ENCODE measurements at regions not wholly inside any gene's neighbourhood (a gene's known extent, or its start where the extent isn't known, plus 50 kb on each side); places are given as distances from the start of the nearest gene placed in this dataset.

DNA sequence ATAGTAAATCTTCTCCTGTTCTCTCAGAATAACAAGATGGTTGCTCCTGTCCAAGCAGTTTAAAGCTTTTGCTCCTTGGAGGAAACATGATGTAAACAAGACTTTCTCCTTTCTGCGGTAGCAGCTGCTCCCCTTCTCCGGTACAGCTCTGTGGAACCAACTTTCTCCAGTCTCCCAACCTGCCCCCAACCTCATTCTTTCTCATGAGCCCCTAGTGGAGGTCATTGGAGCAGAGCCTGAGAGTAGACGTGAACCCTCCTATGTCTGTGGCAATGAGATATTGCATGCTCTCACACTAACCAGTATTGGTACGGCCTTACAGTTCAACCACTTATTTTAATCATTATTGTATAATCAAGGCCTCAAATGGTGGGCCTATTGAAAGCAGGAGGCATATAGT is 483.8 kb upstream of the CDH10 start:
- H4K20me1 ChIP-seq (ENCODE audit: insufficient read depth, low read depth, low read length) = no peaks in the 10 kb centered on the region
- H3K9ac ChIP-seq (ENCODE audit: low read length) = no peak overlapping the region
- no peaks in the 10 kb centered on the region for H3K9me3 ChIP-seq (ENCODE audit: low read length)
- no peaks in the 10 kb centered on the region for H3K9me2 ChIP-seq (replicated peaks; ENCODE audit: insufficient read depth, low read length)
- H3K4me1 ChIP-seq (ENCODE audit: low read length) = no peaks in the 10 kb centered on the region
- no peaks in the 10 kb centered on the region for H3K36me3 ChIP-seq (ENCODE audit: insufficient read depth, low read length)
- H3K79me2 ChIP-seq (ENCODE audit: low read length) = no peaks in the 10 kb centered on the region
- H3K4me3 ChIP-seq (ENCODE audit: low read length) = no peak overlapping the region
- H3K27ac ChIP-seq (ENCODE audit: low read length) = no peak overlapping the region
- H3K4me2 ChIP-seq (ENCODE audit: low read depth, low read length, poor library complexity, severe bottlenecking) = no peak overlapping the region
- no peaks in the 10 kb centered on the region for H3K27me3 ChIP-seq (ENCODE audit: low read length)
- no peak overlapping the region for H2AFZ ChIP-seq (ENCODE audit: low read length)
- DNase-seq = no peak

DNA sequence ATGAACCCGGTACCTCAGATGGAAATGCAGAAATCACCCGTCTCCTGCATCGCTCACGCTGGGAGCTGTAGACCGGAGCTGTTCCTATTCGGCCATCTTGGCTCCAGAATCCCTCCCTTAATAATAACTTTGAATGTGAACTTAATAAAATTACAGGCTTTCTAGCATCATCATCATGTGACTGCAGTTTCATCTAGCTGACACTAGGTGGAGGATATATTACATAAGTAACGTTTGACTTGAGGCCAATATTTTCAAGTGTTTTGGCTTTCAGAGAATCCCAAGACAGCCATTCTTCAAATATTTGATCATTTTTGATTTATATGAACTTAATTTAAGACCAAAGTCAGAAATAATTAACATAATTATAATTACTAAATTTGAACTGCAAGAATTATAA is 474.9 kb upstream of the CDH10 start:
- H3K27me3 ChIP-seq (ENCODE audit: low read length) = no peaks in the 10 kb centered on the region
- H3K9me2 ChIP-seq (replicated peaks; ENCODE audit: insufficient read depth, low read length) = no peaks in the 10 kb centered on the region
- no peaks in the 10 kb centered on the region for H4K20me1 ChIP-seq (ENCODE audit: insufficient read depth, low read depth, low read length)
- DNase-seq = peak; percentile 64
- no peak overlapping the region for H3K4me2 ChIP-seq (ENCODE audit: low read depth, low read length, poor library complexity, severe bottlenecking)
- H3K79me2 ChIP-seq (ENCODE audit: low read length) = no peaks in the 10 kb centered on the region
- no peaks in the 10 kb centered on the region for H3K4me1 ChIP-seq (ENCODE audit: low read length)
- no peaks in the 10 kb centered on the region for H3K36me3 ChIP-seq (ENCODE audit: insufficient read depth, low read length)
- H3K27ac ChIP-seq (ENCODE audit: low read length) = no peak overlapping the region
- H3K4me3 ChIP-seq (ENCODE audit: low read length) = no peak overlapping the region
- H3K9ac ChIP-seq (ENCODE audit: low read length) = no peak overlapping the region
- no peaks in the 10 kb centered on the region for H3K9me3 ChIP-seq (ENCODE audit: low read length)
- H2AFZ ChIP-seq (ENCODE audit: low read length) = no peak overlapping the region

DNA sequence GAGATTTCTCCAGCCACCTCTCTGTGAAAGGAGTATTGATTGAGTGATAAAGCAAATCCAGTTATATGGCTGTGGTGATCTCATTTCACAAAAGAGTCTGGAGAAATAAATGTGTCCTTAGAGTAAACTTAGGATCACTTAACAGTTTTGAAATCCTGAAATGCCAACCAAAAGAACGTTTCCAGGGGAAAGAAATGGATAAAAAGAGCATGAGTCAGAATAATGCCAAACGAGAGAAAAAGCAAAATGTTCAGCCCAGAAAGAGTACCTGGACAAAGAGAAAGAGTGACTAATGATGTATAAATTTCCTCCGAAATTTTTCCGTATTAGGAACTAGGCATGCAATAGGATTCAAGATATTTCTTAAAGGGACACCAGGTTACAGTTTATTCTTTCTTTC is 463.1 kb upstream of the CDH10 start:
- H2AFZ ChIP-seq (ENCODE audit: low read length) = no peak overlapping the region
- H3K4me3 ChIP-seq (ENCODE audit: low read length) = no peak overlapping the region
- H3K27ac ChIP-seq (ENCODE audit: low read length) = no peak overlapping the region
- H3K79me2 ChIP-seq (ENCODE audit: low read length) = no peaks in the 10 kb centered on the region
- H4K20me1 ChIP-seq (ENCODE audit: insufficient read depth, low read depth, low read length) = no peaks in the 10 kb centered on the region
- H3K9me2 ChIP-seq (replicated peaks; ENCODE audit: insufficient read depth, low read length) = no peaks in the 10 kb centered on the region
- no peak overlapping the region for H3K4me2 ChIP-seq (ENCODE audit: low read depth, low read length, poor library complexity, severe bottlenecking)
- H3K9me3 ChIP-seq (ENCODE audit: low read length) = 0 out of 2 replicates have a peak, but pooled peaks cover under 1% of the 10 kb centered on the region
- no peak overlapping the region for H3K9ac ChIP-seq (ENCODE audit: low read length)
- H3K36me3 ChIP-seq (ENCODE audit: insufficient read depth, low read length) = no peaks in the 10 kb centered on the region
- no peaks in the 10 kb centered on the region for H3K27me3 ChIP-seq (ENCODE audit: low read length)
- no peaks in the 10 kb centered on the region for H3K4me1 ChIP-seq (ENCODE audit: low read length)
- no peak for DNase-seq

DNA sequence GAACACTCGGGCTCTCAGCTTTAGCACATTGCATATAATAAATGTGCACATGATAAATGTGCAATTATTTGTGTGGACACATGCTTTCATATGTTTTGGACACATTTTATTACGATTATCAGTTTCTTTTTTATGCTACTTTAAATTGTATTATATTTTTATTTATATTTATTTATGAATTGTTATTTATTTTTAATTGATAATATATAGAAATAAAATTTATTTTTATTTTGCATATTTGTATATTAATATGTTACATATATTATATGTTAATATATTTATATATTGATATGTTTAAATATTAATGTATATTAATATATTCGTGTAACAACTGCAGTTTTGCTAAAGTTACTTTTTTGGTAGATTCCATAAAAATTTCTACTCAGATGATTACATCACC is 454.8 kb upstream of the CDH10 start:
- Histone ChIP-seq H4K20me1 (ENCODE audit: insufficient read depth, low read depth, low read length) (no peaks in the 10 kb centered on the region), H3K4me1 (ENCODE audit: low read length) (no peaks in the 10 kb centered on the region), H2AFZ (ENCODE audit: low read length) (no peak overlapping the region), H3K36me3 (ENCODE audit: insufficient read depth, low read length) (no peaks in the 10 kb centered on the region), H3K79me2 (ENCODE audit: low read length) (no peaks in the 10 kb centered on the region), H3K9me2 (replicated peaks; ENCODE audit: insufficient read depth, low read length) (no peaks in the 10 kb centered on the region), H3K27ac (ENCODE audit: low read length) (no peak overlapping the region), H3K9ac (ENCODE audit: low read length) (no peak overlapping the region), H3K4me2 (ENCODE audit: low read depth, low read length, poor library complexity, severe bottlenecking) (no peak overlapping the region), H3K27me3 (ENCODE audit: low read length) (no peaks in the 10 kb centered on the region), H3K4me3 (ENCODE audit: low read length) (no peak overlapping the region), H3K9me3 (ENCODE audit: low read length) (no peaks in the 10 kb centered on the region)
- DNase-seq = no peak

DNA sequence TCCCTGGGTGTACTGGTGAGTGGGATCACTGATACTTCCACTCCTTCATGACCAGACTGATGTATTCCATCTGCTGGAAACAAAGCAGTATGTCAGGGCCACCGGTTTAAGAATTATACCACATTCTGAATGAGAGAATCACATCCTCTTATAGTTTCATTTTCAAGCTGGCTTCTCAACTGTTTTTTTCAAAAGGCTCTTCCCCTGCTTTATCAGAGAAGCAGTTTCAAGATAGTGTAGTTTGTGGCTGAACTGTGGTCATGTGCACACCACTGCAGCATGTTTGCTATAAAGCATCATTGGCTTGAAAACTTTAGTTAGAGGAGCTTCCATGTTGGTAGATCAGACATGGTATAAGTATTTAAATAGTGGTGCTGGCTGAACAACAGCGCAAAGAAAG is 450.5 kb upstream of the CDH10 start:
- H3K9me3 ChIP-seq (ENCODE audit: low read length) = no peaks in the 10 kb centered on the region
- no peaks in the 10 kb centered on the region for H4K20me1 ChIP-seq (ENCODE audit: insufficient read depth, low read depth, low read length)
- H3K27ac ChIP-seq (ENCODE audit: low read length) = no peak overlapping the region
- H3K4me2 ChIP-seq (ENCODE audit: low read depth, low read length, poor library complexity, severe bottlenecking) = no peak overlapping the region
- no peaks in the 10 kb centered on the region for H3K27me3 ChIP-seq (ENCODE audit: low read length)
- H3K79me2 ChIP-seq (ENCODE audit: low read length) = no peaks in the 10 kb centered on the region
- no peaks in the 10 kb centered on the region; the same call in 1 of the 2 replicates for H3K9me2 ChIP-seq (replicated peaks; ENCODE audit: insufficient read depth, low read length)
- H3K4me3 ChIP-seq (ENCODE audit: low read length) = no peak overlapping the region
- H3K36me3 ChIP-seq (ENCODE audit: insufficient read depth, low read length) = no peaks in the 10 kb centered on the region
- no peak for DNase-seq
- H3K4me1 ChIP-seq (ENCODE audit: low read length) = no peaks in the 10 kb centered on the region
- no peak overlapping the region for H3K9ac ChIP-seq (ENCODE audit: low read length)
- no peak overlapping the region for H2AFZ ChIP-seq (ENCODE audit: low read length)

DNA sequence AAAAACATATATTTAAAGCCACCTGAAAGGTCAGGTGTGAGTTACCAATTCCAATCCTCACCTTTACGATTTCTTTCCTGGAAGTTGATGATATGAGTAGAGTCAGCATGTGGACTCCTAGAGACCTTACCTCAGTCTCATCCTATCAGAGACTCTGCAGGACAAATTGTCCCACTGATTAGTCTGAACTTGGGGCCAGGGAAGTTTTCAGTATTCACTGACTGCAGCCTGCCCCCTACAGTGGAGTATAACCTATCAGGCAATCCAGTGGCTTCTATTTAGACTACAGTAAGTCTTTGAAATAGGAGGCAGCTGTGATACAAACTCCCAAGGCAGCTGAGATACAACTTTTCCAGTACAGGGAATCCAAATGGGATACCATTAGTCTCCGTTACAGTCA is 449.4 kb upstream of the CDH10 start:
- H3K79me2 ChIP-seq (ENCODE audit: low read length) = no peaks in the 10 kb centered on the region

DNA sequence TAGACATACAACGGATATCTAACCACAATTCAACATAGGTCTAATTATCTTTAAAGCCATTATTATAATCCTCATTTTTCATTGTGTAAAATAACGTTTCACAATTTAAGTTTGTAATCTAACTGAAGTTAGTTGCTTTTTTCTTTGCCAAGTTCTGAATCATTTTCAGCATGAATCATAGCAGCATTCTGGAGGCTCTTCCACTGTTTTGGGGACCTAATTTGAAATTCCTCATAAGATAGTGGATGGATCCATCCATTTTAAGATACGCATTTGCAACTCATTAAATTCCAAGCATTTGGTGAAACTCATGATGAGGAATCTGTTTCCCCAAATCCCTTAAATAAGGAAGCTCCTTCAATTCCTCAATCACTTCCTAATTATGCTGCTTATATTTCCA is 447.1 kb upstream of the CDH10 start:
- no peaks in the 10 kb centered on the region for H3K36me3 ChIP-seq (ENCODE audit: insufficient read depth, low read length)
- no peak for DNase-seq
- no peaks in the 10 kb centered on the region for H3K4me1 ChIP-seq (ENCODE audit: low read length)
- no peak overlapping the region for H3K9ac ChIP-seq (ENCODE audit: low read length)
- no peak overlapping the region for H3K4me3 ChIP-seq (ENCODE audit: low read length)
- H3K27ac ChIP-seq (ENCODE audit: low read length) = no peak overlapping the region
- no peak overlapping the region for H2AFZ ChIP-seq (ENCODE audit: low read length)
- H3K9me3 ChIP-seq (ENCODE audit: low read length) = no peaks in the 10 kb centered on the region
- H3K27me3 ChIP-seq (ENCODE audit: low read length) = no peaks in the 10 kb centered on the region
- no peaks in the 10 kb centered on the region for H4K20me1 ChIP-seq (ENCODE audit: insufficient read depth, low read depth, low read length)
- no peaks in the 10 kb centered on the region; the same call in 1 of the 2 replicates for H3K9me2 ChIP-seq (replicated peaks; ENCODE audit: insufficient read depth, low read length)
- no peak overlapping the region for H3K4me2 ChIP-seq (ENCODE audit: low read depth, low read length, poor library complexity, severe bottlenecking)
- H3K79me2 ChIP-seq (ENCODE audit: low read length) = no peaks in the 10 kb centered on the region

More for the DNA sequence above, 449.4 kb upstream of the CDH10 start:
- no peak overlapping the region for H3K4me3 ChIP-seq (ENCODE audit: low read length)
- no peak overlapping the region for H3K9ac ChIP-seq (ENCODE audit: low read length)
- no peaks in the 10 kb centered on the region for H3K36me3 ChIP-seq (ENCODE audit: insufficient read depth, low read length)
- no peaks in the 10 kb centered on the region for H3K27me3 ChIP-seq (ENCODE audit: low read length)
- no peak overlapping the region for H3K4me2 ChIP-seq (ENCODE audit: low read depth, low read length, poor library complexity, severe bottlenecking)
- H3K27ac ChIP-seq (ENCODE audit: low read length) = no peak overlapping the region
- H3K9me3 ChIP-seq (ENCODE audit: low read length) = no peaks in the 10 kb centered on the region
- H3K9me2 ChIP-seq (replicated peaks; ENCODE audit: insufficient read depth, low read length) = no peaks in the 10 kb centered on the region; the same call in 1 of the 2 replicates
- no peaks in the 10 kb centered on the region for H3K4me1 ChIP-seq (ENCODE audit: low read length)
- no peaks in the 10 kb centered on the region for H4K20me1 ChIP-seq (ENCODE audit: insufficient read depth, low read depth, low read length)
- H2AFZ ChIP-seq (ENCODE audit: low read length) = no peak overlapping the region
- no peak for DNase-seq

DNA sequence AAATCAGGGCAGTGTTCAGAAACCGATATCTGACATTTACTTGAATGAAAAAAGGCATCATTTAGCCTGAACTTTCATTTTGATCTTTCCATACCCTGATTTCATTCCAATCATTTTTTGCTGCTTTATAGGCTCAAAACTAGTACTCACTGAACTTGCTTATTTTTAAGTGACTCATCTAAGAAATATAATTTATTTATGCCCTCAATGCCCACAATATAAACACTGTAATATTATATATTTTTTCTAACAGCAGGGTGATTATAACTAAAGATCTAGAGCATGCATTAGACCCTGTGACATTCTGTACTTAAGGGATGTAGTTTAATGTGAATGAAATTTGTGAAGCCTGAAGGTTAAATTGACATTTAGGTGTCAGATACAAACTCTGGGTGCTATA is 446.1 kb upstream of the CDH10 start:
- no peaks in the 10 kb centered on the region for H3K36me3 ChIP-seq (ENCODE audit: insufficient read depth, low read length)
- no peaks in the 10 kb centered on the region for H4K20me1 ChIP-seq (ENCODE audit: insufficient read depth, low read depth, low read length)
- no peak overlapping the region for H3K9ac ChIP-seq (ENCODE audit: low read length)
- DNase-seq = no peak
- H3K4me2 ChIP-seq (ENCODE audit: low read depth, low read length, poor library complexity, severe bottlenecking) = no peak overlapping the region
- no peaks in the 10 kb centered on the region for H3K79me2 ChIP-seq (ENCODE audit: low read length)
- no peak overlapping the region for H3K4me3 ChIP-seq (ENCODE audit: low read length)
- no peaks in the 10 kb centered on the region for H3K9me3 ChIP-seq (ENCODE audit: low read length)
- no peak overlapping the region for H3K27ac ChIP-seq (ENCODE audit: low read length)
- no peaks in the 10 kb centered on the region; the same call in 1 of the 2 replicates for H3K9me2 ChIP-seq (replicated peaks; ENCODE audit: insufficient read depth, low read length)
- no peaks in the 10 kb centered on the region for H3K27me3 ChIP-seq (ENCODE audit: low read length)
- H3K4me1 ChIP-seq (ENCODE audit: low read length) = no peaks in the 10 kb centered on the region
- no peak overlapping the region for H2AFZ ChIP-seq (ENCODE audit: low read length)

DNA sequence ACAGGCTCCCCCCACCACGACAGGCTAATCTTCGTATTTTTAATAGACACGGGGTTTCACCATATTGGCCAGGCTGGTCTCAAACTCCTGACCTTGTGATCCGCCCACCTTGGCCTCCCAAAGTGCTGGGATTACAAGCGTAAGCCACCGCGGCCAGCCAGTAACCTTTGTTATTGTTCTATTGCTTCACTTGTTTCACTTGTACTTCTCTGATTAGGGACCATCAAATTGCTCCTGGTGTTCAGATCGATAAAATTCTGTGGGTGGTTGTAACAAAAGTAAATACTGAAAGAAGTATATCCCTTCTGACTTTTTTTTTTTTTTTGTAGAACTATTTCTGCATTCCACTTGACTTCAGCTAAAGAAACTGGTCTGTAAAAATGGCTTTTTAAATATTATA is 445.5 kb upstream of the CDH10 start:
- no peaks in the 10 kb centered on the region for H3K27me3 ChIP-seq (ENCODE audit: low read length)
- no peak overlapping the region for H2AFZ ChIP-seq (ENCODE audit: low read length)
- DNase-seq = no peak
- H3K9ac ChIP-seq (ENCODE audit: low read length) = no peak overlapping the region
- no peaks in the 10 kb centered on the region for H3K4me1 ChIP-seq (ENCODE audit: low read length)
- H4K20me1 ChIP-seq (ENCODE audit: insufficient read depth, low read depth, low read length) = no peaks in the 10 kb centered on the region
- no peak overlapping the region for H3K27ac ChIP-seq (ENCODE audit: low read length)
- H3K36me3 ChIP-seq (ENCODE audit: insufficient read depth, low read length) = no peaks in the 10 kb centered on the region
- H3K4me2 ChIP-seq (ENCODE audit: low read depth, low read length, poor library complexity, severe bottlenecking) = no peak overlapping the region
- H3K9me2 ChIP-seq (replicated peaks; ENCODE audit: insufficient read depth, low read length) = no peaks in the 10 kb centered on the region; the same call in 1 of the 2 replicates
- no peak overlapping the region for H3K4me3 ChIP-seq (ENCODE audit: low read length)
- no peaks in the 10 kb centered on the region for H3K79me2 ChIP-seq (ENCODE audit: low read length)
- H3K9me3 ChIP-seq (ENCODE audit: low read length) = no peaks in the 10 kb centered on the region
